SJSA1 (cell line): ENCODE measurements at regions not wholly inside any gene's neighbourhood (a gene's known extent, or its start where the extent isn't known, plus 50 kb on each side); places are given as distances from the start of the nearest gene placed in this dataset.
"Not testable (repeated sequence)": the region's sequence is repeated elsewhere in the genome, so short reads cannot be mapped to it uniquely, and the experiment has no call there.

Experiments
- DNase-seq, 2 experiments: peaks; one replicate each; pipeline ENCODE4 v3.0.0-alpha.2; 2015 to 2020; ENCODE audit warnings: low spot score in 2 of 2, low read depth in 1 of 2
- H3K27ac ChIP-seq: fragments of 250-450 bp; sonication (Bioruptor Pico); 2 replicates; pipeline ENCODE4 v1.5.1; 2020; ENCODE audit warnings: mild to moderate bottlenecking, moderate library complexity
- H3K27me3 ChIP-seq: fragments of 250-450 bp; sonication (Bioruptor Pico); replicated peaks from 2 replicates; pipeline ENCODE4 v1.5.1; 2020; ENCODE audit warnings: mild to moderate bottlenecking, moderate library complexity
- H3K36me3 ChIP-seq: fragments of 250-450 bp; sonication (Bioruptor Pico); 2 replicates; pipeline ENCODE4 v1.5.1; 2020; ENCODE audit warnings: mild to moderate bottlenecking
- H3K4me1 ChIP-seq: fragments of 250-450 bp; sonication (Bioruptor Pico); replicated peaks from 2 replicates; pipeline ENCODE4 v1.6.1; 2021; ENCODE audit warnings: mild to moderate bottlenecking
- H3K4me3 ChIP-seq: fragments of 250-450 bp; sonication (Bioruptor Pico); 2 replicates; pipeline ENCODE4 v1.5.1; 2020; ENCODE audit warnings: mild to moderate bottlenecking
- H3K9me3 ChIP-seq: fragments of 250-450 bp; sonication (Bioruptor Pico); replicated peaks from 2 replicates; pipeline ENCODE4 v1.5.1; 2020; ENCODE audit warnings: mild to moderate bottlenecking

- no peaks in the 10 kb centered on the region for H3K4me1 ChIP-seq
Observed at GRCh38 chr4:55259294-55259693, 86.7 kb upstream of the SRD5A3 start.

GRCh38 chr4:55269470-55269869 is 76.6 kb upstream of the SRD5A3 start:
- H3K4me1 ChIP-seq, result no peaks in the 10 kb centered on the region
- H3K4me3 ChIP-seq, result no peak overlapping the region
- DNase-seq, result no peak
- no peak overlapping the region for H3K27ac ChIP-seq
- H3K27me3 ChIP-seq, result no peaks in the 10 kb centered on the region; the same call in none of the 2 replicates
- H3K36me3 ChIP-seq, result no peaks in the 10 kb centered on the region
- H3K9me3 ChIP-seq, result no peaks in the 10 kb centered on the region

More at GRCh38 chr4:55259294-55259693, 86.7 kb upstream of the SRD5A3 start:
- H3K36me3 ChIP-seq, result no peaks in the 10 kb centered on the region
- no peak overlapping the region for H3K4me3 ChIP-seq
- no peaks in the 10 kb centered on the region for H3K9me3 ChIP-seq
- no peaks in the 10 kb centered on the region; the same call in 1 of the 2 replicates for H3K27me3 ChIP-seq
- no peak overlapping the region for H3K27ac ChIP-seq
- no peak for DNase-seq

GRCh38 chr4:55269995-55270394 is 76.0 kb upstream of the SRD5A3 start:
- no peak for DNase-seq
- H3K4me3 ChIP-seq, result no peak overlapping the region
- no peaks in the 10 kb centered on the region for H3K4me1 ChIP-seq
- H3K27ac ChIP-seq, result no peak overlapping the region
- no peaks in the 10 kb centered on the region; the same call in none of the 2 replicates for H3K27me3 ChIP-seq
- H3K9me3 ChIP-seq, result no peaks in the 10 kb centered on the region
- H3K36me3 ChIP-seq, result no peaks in the 10 kb centered on the region

- Histone ChIP-seq H3K4me3 (no peak overlapping the region), H3K36me3 (no peaks in the 10 kb centered on the region), H3K27ac (no peak overlapping the region), H3K27me3 (no peaks in the 10 kb centered on the region; the same call in none of the 2 replicates), H3K9me3 (no peaks in the 10 kb centered on the region), H3K4me1 (no peaks in the 10 kb centered on the region)
- DNase-seq, result no peak
Observed at GRCh38 chr4:55270481-55270880, 75.6 kb upstream of the SRD5A3 start.

- no peaks in the 10 kb centered on the region for H3K4me1 ChIP-seq
- H3K27me3 ChIP-seq, result no peaks in the 10 kb centered on the region; the same call in 1 of the 2 replicates
- no peaks in the 10 kb centered on the region for H3K36me3 ChIP-seq
- H3K4me3 ChIP-seq, result no peak overlapping the region
- H3K9me3 ChIP-seq, result no peaks in the 10 kb centered on the region
- no peak overlapping the region for H3K27ac ChIP-seq
- DNase-seq, result no peak
Observed at GRCh38 chr4:55272102-55272501, 73.9 kb upstream of the SRD5A3 start.

- Histone ChIP-seq H3K27ac (no peak overlapping the region), H3K27me3 (no peaks in the 10 kb centered on the region; the same call in 1 of the 2 replicates), H3K4me1 (no peaks in the 10 kb centered on the region), H3K4me3 (no peak overlapping the region), H3K9me3 (no peaks in the 10 kb centered on the region), H3K36me3 (no peaks in the 10 kb centered on the region)
- DNase-seq, result no peak
Observed at GRCh38 chr4:55272589-55272988, 73.5 kb upstream of the SRD5A3 start.

GRCh38 chr4:55277011-55277410 is 69.0 kb upstream of the SRD5A3 start:
- Histone ChIP-seq H3K4me3 (no peak overlapping the region), H3K36me3 (no peaks in the 10 kb centered on the region), H3K27ac (no peak overlapping the region), H3K4me1 (no peaks in the 10 kb centered on the region), H3K9me3 (no peaks in the 10 kb centered on the region), H3K27me3 (no peaks in the 10 kb centered on the region; the same call in 1 of the 2 replicates)
- DNase-seq, result no peak

- no peaks in the 10 kb centered on the region for H3K9me3 ChIP-seq
- no peak overlapping the region for H3K27ac ChIP-seq
- no peak overlapping the region for H3K4me3 ChIP-seq
- no peaks in the 10 kb centered on the region for H3K4me1 ChIP-seq
- H3K36me3 ChIP-seq, result no peaks in the 10 kb centered on the region
- no peaks in the 10 kb centered on the region; the same call in 1 of the 2 replicates for H3K27me3 ChIP-seq
- DNase-seq, result no peak
Observed at GRCh38 chr4:55278316-55278715, 67.7 kb upstream of the SRD5A3 start.

GRCh38 chr4:55280474-55280873 is 65.6 kb upstream of the SRD5A3 start:
- H3K9me3 ChIP-seq, H3K4me1 ChIP-seq, H3K36me3 ChIP-seq, H3K27ac ChIP-seq, H3K27me3 ChIP-seq, DNase-seq, H3K4me3 ChIP-seq: not testable (repeated sequence)

- H3K4me3 ChIP-seq, H3K27me3 ChIP-seq, H3K36me3 ChIP-seq, DNase-seq, H3K27ac ChIP-seq, H3K9me3 ChIP-seq, H3K4me1 ChIP-seq: not testable (repeated sequence)
Observed at GRCh38 chr4:55281118-55281683, 64.8 kb upstream of the SRD5A3 start.

GRCh38 chr4:55284331-55284730 is 61.7 kb upstream of the SRD5A3 start:
- no peaks in the 10 kb centered on the region for H3K36me3 ChIP-seq
- H3K27ac ChIP-seq, result no peak overlapping the region
- H3K27me3 ChIP-seq, result no peaks in the 10 kb centered on the region; the same call in 1 of the 2 replicates
- H3K4me1 ChIP-seq, result no peaks in the 10 kb centered on the region
- H3K9me3 ChIP-seq, result no peaks in the 10 kb centered on the region
- no peak for DNase-seq
- H3K4me3 ChIP-seq, result no peak overlapping the region

GRCh38 chr4:55291227-55291640 is 54.8 kb upstream of the SRD5A3 start:
- DNase-seq, result no peak
- Histone ChIP-seq H3K4me1 (no peaks in the 10 kb centered on the region), H3K27me3 (no peaks in the 10 kb centered on the region), H3K27ac (no peak overlapping the region), H3K4me3 (no peak overlapping the region), H3K36me3 (no peaks in the 10 kb centered on the region), H3K9me3 (no peaks in the 10 kb centered on the region)

GRCh38 chr4:55296096-55296495 is 49.9 kb upstream of the SRD5A3 start:
- DNase-seq, result no peak
- H3K4me3 ChIP-seq, result no peak overlapping the region
- no peaks in the 10 kb centered on the region for H3K9me3 ChIP-seq
- no peak overlapping the region for H3K27ac ChIP-seq
- H3K27me3 ChIP-seq, result no peaks in the 10 kb centered on the region
- H3K36me3 ChIP-seq, result no peaks in the 10 kb centered on the region
- no peaks in the 10 kb centered on the region for H3K4me1 ChIP-seq
